B cell (primary cell): ENCODE measurements at regions not wholly inside any gene's neighbourhood (a gene's known extent, or its start where the extent isn't known, plus 50 kb on each side); places are given as distances from the start of the nearest gene placed in this dataset.

Experiments
- ATAC-seq: fragments of 200-7000 bp; cut with Tn5 transposase; one replicate; pipeline ENCODE4 v1.10.0; 2021; ENCODE audit warnings: low read depth, mild to moderate bottlenecking, moderate number of reproducible peaks, moderate library complexity
- CTCF ChIA-PET: fragments of 350-600 bp; sonication (Branson Sonifier 250); formaldehyde crosslinking; loops from one replicate; lab custom pipeline; 2021; ENCODE audit warnings: antibody characterized with exemption, inconsistent platforms; lab: Charles Lee
- POLR2A ChIA-PET: fragments of 350-600 bp; sonication (Branson Sonifier 250); formaldehyde crosslinking; loops from one replicate; lab custom pipeline; 2021; ENCODE audit warnings: antibody characterized with exemption; lab: Charles Lee
- DNase-seq: peaks from one replicate; pipeline ENCODE4 v3.0.0; 2013
- H2AFZ ChIP-seq: 2 replicates; pipeline ENCODE4 v1.6.1; 2012; ENCODE audit warnings: mild to moderate bottlenecking, low read depth, low read length; ENCODE audit not compliant: insufficient read depth, poor library complexity, severe bottlenecking
- H3K27ac ChIP-seq, 2 donors: 1 replicate in 1 of 2; 2 replicates in 1 of 2; pipeline ENCODE4 v1.5.1; 2012 to 2013; ENCODE audit warnings: low read length in 2 of 2, mild to moderate bottlenecking in 2 of 2, moderate library complexity in 1 of 2
- H3K27me3 ChIP-seq, 4 experiments: fragments of 200-600 bp in 1 of 4; sonication (generic) in 1 of 4; replicated peaks in 1 of 4; 1 replicate in 2 of 4; 2 replicates in 2 of 4; pipeline versions ENCODE4 v1.6.1 to v1.7.0; 2013 to 2016; ENCODE audit warnings: low read length in 3 of 4, mild to moderate bottlenecking in 2 of 4, mixed read lengths in 1 of 4, moderate library complexity in 1 of 4; ENCODE audit not compliant: insufficient read depth in 4 of 4, control insufficient read depth in 3 of 4; ENCODE audit errors: control extremely low read depth in 1 of 4
- H3K36me3 ChIP-seq, 2 experiments: replicated peaks in 1 of 2; 1 replicate in 1 of 2; 2 replicates in 1 of 2; pipeline versions ENCODE4 v1.6.1 to v1.7.1; 2013; ENCODE audit warnings: low read length in 1 of 2; ENCODE audit not compliant: insufficient read depth in 2 of 2, control insufficient read depth in 1 of 2; ENCODE audit errors: control extremely low read depth in 1 of 2, extremely low read depth in 1 of 2
- H3K4me1 ChIP-seq, 2 donors: fragments of 200-600 bp in 1 of 2; sonication (generic) in 1 of 2; 1 replicate in 1 of 2; 2 replicates in 1 of 2; pipeline versions ENCODE4 v1.5.1 to v1.6.1; 2013 to 2017; ENCODE audit warnings: low read length in 2 of 2; ENCODE audit not compliant: control insufficient read depth in 2 of 2, insufficient read depth in 2 of 2
- H3K4me2 ChIP-seq: replicated peaks from 2 replicates; pipeline ENCODE3; 2012; ENCODE audit warnings: mild to moderate bottlenecking, low read depth, low read length; ENCODE audit not compliant: poor library complexity, severe bottlenecking
- H3K4me3 ChIP-seq, 5 experiments: fragments of 200-600 bp in 1 of 5; sonication (generic) in 1 of 5; 1 replicate in 3 of 5; 2 replicates in 2 of 5; pipeline versions ENCODE4 v1.5.1 to v1.7.0; 2011 to 2016; ENCODE audit warnings: low read length in 4 of 5, mild to moderate bottlenecking in 4 of 5, low read depth in 2 of 5, control low read depth in 1 of 5, moderate library complexity in 1 of 5; ENCODE audit not compliant: insufficient read depth in 1 of 5; ENCODE audit errors: control extremely low read depth in 1 of 5, extremely low read depth in 1 of 5
- H3K79me2 ChIP-seq: fragments of 200-600 bp; sonication (generic); one replicate; pipeline ENCODE4 v1.6.0; 2016; ENCODE audit warnings: low read length; ENCODE audit not compliant: control insufficient read depth, insufficient read depth
- H3K9ac ChIP-seq: fragments of 200-600 bp; sonication (generic); 2 replicates; pipeline ENCODE4 v1.6.1; 2017; ENCODE audit warnings: mild to moderate bottlenecking, low read length, moderate library complexity
- H3K9me3 ChIP-seq, 3 donors: one replicate each; pipeline versions ENCODE4 v1.6.1 to v1.7.1; 2013; ENCODE audit warnings: low read length in 2 of 3; ENCODE audit not compliant: control insufficient read depth in 2 of 3, insufficient read depth in 1 of 3; ENCODE audit errors: control extremely low read depth in 1 of 3
- H4K20me1 ChIP-seq: 2 replicates; pipeline ENCODE4 v1.6.0; 2012; ENCODE audit warnings: mild to moderate bottlenecking, low read length; ENCODE audit not compliant: insufficient read depth, control insufficient read depth, poor library complexity, severe bottlenecking
- H3K27ac Mint-ChIP-seq: one replicate; pipeline ENCODE4 v1.8.0; 2021; ENCODE audit warnings: mixed read lengths
- H3K27me3 Mint-ChIP-seq: one replicate; pipeline ENCODE4 v1.8.0; 2021; ENCODE audit warnings: mixed read lengths
- H3K4me1 Mint-ChIP-seq: one replicate; pipeline ENCODE4 v1.8.0; 2021; ENCODE audit warnings: mixed read lengths
- H3K4me3 Mint-ChIP-seq: one replicate; pipeline ENCODE4 v1.8.0; 2021; ENCODE audit warnings: mixed read lengths
- H3K9me3 Mint-ChIP-seq: one replicate; pipeline ENCODE4 v1.8.0; 2022; ENCODE audit warnings: mixed read lengths; ENCODE audit not compliant: insufficient read depth
- EZH2 ChIP-seq: IDR thresholded peaks from 2 replicates; pipeline ENCODE4 v1.6.1; 2012; ENCODE audit warnings: borderline replicate concordance, low read depth, mild to moderate bottlenecking, moderate library complexity, low read length; ENCODE audit not compliant: insufficient read depth, poor library complexity, severe bottlenecking
- WGBS: methylation state at CpG from one replicate; pipeline ENCODE4 v1.1.5; 2013; ENCODE audit warnings: missing lambda C conversion rate; ENCODE audit not compliant: insufficient coverage; 5-methylcytosine and 5-hydroxymethylcytosine counted together
- intact Hi-C: fragments of 100-400 bp; cut with micrococcal nuclease; formaldehyde crosslinking; loops from one replicate; pipeline ENCODE4 v1.10.0; 2022
- TF ChIP-seq, protein P1 (sequence below): fragments of 200-600 bp; IDR thresholded peaks from one replicate; pipeline ENCODE4 v1.8.0; 2022; ENCODE audit warnings: antibody characterized with exemption, mild to moderate bottlenecking

GRCh38 chr13:94920578-94920977 lies 208.2 kb upstream of the SOX21 start:
- ATAC-seq: no peak
- no CpG with 5 or more reads among the region's 2 CpGs for WGBS
- H3K27me3 ChIP-seq: no peaks in the 10 kb centered on the region
- H3K9ac ChIP-seq: no peak overlapping the region
- TF ChIP-seq, protein P1, sequence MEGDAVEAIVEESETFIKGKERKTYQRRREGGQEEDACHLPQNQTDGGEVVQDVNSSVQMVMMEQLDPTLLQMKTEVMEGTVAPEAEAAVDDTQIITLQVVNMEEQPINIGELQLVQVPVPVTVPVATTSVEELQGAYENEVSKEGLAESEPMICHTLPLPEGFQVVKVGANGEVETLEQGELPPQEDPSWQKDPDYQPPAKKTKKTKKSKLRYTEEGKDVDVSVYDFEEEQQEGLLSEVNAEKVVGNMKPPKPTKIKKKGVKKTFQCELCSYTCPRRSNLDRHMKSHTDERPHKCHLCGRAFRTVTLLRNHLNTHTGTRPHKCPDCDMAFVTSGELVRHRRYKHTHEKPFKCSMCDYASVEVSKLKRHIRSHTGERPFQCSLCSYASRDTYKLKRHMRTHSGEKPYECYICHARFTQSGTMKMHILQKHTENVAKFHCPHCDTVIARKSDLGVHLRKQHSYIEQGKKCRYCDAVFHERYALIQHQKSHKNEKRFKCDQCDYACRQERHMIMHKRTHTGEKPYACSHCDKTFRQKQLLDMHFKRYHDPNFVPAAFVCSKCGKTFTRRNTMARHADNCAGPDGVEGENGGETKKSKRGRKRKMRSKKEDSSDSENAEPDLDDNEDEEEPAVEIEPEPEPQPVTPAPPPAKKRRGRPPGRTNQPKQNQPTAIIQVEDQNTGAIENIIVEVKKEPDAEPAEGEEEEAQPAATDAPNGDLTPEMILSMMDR: no peak
- TF ChIP-seq EZH2: no peak
- no peak overlapping the region for H2AFZ ChIP-seq
- H3K4me2 ChIP-seq: no peak overlapping the region
- H3K27me3 Mint-ChIP-seq: peaks cover 4% of the 10 kb centered on the region
- no peak overlapping the region for H3K27ac Mint-ChIP-seq
- no peaks in the 10 kb centered on the region for H3K9me3 Mint-ChIP-seq
- intact Hi-C loops: no loop called here
- H3K27ac ChIP-seq: no peak overlapping the region
- CTCF ChIA-PET: no interaction called here
- H3K4me1 Mint-ChIP-seq: no peaks in the 10 kb centered on the region
- H3K79me2 ChIP-seq: no peaks in the 10 kb centered on the region
- POLR2A ChIA-PET: no interaction called here
- no peaks in the 10 kb centered on the region for H3K36me3 ChIP-seq
- H3K4me3 ChIP-seq: no peak overlapping the region
- H3K4me3 Mint-ChIP-seq: no peak overlapping the region
- H3K9me3 ChIP-seq: no peaks in the 10 kb centered on the region
- no peaks in the 10 kb centered on the region for H3K4me1 ChIP-seq
- no peaks in the 10 kb centered on the region for H4K20me1 ChIP-seq
- DNase-seq: no peak

GRCh38 chr13:94917824-94918223 lies 205.5 kb upstream of the SOX21 start:
- H3K27me3 Mint-ChIP-seq: peaks cover 4% of the 10 kb centered on the region
- Histone ChIP-seq H3K79me2 (no peaks in the 10 kb centered on the region), H3K4me3 (no peak overlapping the region), H3K27ac (no peak overlapping the region), H3K4me1 (no peaks in the 10 kb centered on the region), H2AFZ (no peak overlapping the region), H3K36me3 (no peaks in the 10 kb centered on the region), H3K9ac (no peak overlapping the region), H3K4me2 (no peak overlapping the region), H3K27me3 (no peaks in the 10 kb centered on the region), H3K9me3 (no peaks in the 10 kb centered on the region), H4K20me1 (no peaks in the 10 kb centered on the region)
- no peaks in the 10 kb centered on the region for H3K9me3 Mint-ChIP-seq
- H3K4me1 Mint-ChIP-seq: no peaks in the 10 kb centered on the region
- 60% methylated on average over 1 of the region's 2 CpGs for WGBS
- H3K4me3 Mint-ChIP-seq: no peak overlapping the region
- CTCF ChIA-PET: no interaction called here
- DNase-seq (no peak), ATAC-seq (no peak)
- intact Hi-C loops: no loop called here
- no peak overlapping the region for H3K27ac Mint-ChIP-seq
- POLR2A ChIA-PET: no interaction called here
- TF ChIP-seq, protein P1: no peak
- no peak for TF ChIP-seq EZH2
